ENCODE measurements at regions not wholly inside any gene's neighbourhood (a gene's known extent, or its start where the extent isn't known, plus 50 kb on each side); places are given as distances from the start of the nearest gene placed in this dataset.

DNA sequence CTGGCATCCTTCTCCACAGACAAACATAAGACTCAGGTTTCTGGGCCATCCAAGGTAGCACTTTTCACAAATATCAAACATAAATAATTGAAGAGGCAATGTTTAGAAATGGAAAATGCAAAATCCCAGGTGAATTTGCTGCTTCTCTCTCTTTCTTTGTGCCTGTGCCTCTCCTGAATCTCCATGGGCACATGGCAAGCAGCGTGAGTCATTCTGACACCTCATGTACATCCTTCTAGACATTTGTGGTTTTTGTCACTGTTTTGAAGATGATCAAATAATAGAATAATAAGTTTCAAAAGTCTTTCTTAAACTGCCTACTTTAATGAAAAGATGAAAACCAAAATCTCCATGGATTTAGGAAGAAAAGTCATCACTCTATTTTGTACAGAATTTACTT is 60.3 kb upstream of the RAB11FIP2 start:
- Histone ChIP-seq H3K4me3 (ENCODE audit: low read depth, low read length) (no peak overlapping the region), H3K27ac (ENCODE audit: low read depth, low read length) (no peak overlapping the region), H3K9me3 (ENCODE audit: control insufficient read depth, insufficient read depth, low read depth, low read length) (no peaks in the 10 kb centered on the region), H3K36me3 (ENCODE audit: control insufficient read depth, insufficient read depth, low read length) (no peaks in the 10 kb centered on the region), H3K27me3 (ENCODE audit: control insufficient read depth, insufficient read depth, low read length) (no peaks in the 10 kb centered on the region), H3K9ac (ENCODE audit: low read length) (no peak overlapping the region), H3K4me1 (ENCODE audit: control insufficient read depth, insufficient read depth, low read length) (no peaks in the 10 kb centered on the region)

DNA sequence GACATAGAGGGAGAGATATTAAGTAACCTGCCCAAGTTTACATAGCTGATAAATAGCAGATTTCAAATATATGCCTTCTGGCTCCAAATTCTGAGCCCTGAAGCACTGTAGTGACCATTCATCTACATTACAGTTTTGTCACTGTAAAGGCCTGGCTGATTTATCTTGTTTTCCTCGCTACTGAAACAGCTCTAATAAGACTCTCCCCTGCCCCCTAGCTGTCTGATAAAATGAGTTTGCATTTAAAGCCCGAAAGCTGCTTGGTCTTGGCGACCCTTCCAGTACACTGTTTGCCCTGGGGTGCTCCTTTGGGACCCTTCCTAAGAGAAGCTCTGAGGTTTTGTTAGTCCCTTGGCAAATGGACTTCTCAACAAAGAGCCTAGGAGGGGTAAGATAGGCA is 59.7 kb upstream of the RAB11FIP2 start:
- H3K9me3 ChIP-seq (ENCODE audit: control insufficient read depth, insufficient read depth, low read depth, low read length), result no peaks in the 10 kb centered on the region
- H3K4me1 ChIP-seq (ENCODE audit: control insufficient read depth, insufficient read depth, low read length), result no peaks in the 10 kb centered on the region
- no peaks in the 10 kb centered on the region for H3K36me3 ChIP-seq (ENCODE audit: control insufficient read depth, insufficient read depth, low read length)
- no peak overlapping the region for H3K4me3 ChIP-seq (ENCODE audit: low read depth, low read length)
- H3K9ac ChIP-seq (ENCODE audit: low read length), result no peak overlapping the region
- H3K27me3 ChIP-seq (ENCODE audit: control insufficient read depth, insufficient read depth, low read length), result no peaks in the 10 kb centered on the region
- H3K27ac ChIP-seq (ENCODE audit: low read depth, low read length), result no peak overlapping the region

DNA sequence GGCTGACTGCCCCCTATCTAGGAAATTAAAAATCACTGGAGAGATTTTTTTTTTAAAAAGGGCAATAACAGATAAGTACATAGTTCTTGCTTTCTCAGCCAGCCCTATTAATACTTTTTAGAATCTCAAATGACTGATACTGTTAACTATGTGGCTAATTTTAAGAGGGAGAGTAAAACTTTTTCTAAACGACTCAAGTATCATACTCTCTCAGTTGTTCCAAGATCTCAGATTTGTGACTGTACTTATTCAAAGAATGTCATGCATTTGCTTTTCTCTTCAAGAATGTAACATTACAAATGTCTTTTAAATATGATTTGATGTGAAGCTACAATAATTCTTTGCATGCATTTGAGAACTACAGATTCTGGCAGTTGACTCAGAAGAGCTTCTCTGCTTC is 55.4 kb upstream of the RAB11FIP2 start:
- H3K36me3 ChIP-seq (ENCODE audit: control insufficient read depth, insufficient read depth, low read length), result no peaks in the 10 kb centered on the region
- no peak overlapping the region for H3K4me3 ChIP-seq (ENCODE audit: low read depth, low read length)
- no peaks in the 10 kb centered on the region for H3K27me3 ChIP-seq (ENCODE audit: control insufficient read depth, insufficient read depth, low read length)
- no peaks in the 10 kb centered on the region for H3K9me3 ChIP-seq (ENCODE audit: control insufficient read depth, insufficient read depth, low read depth, low read length)
- no peak overlapping the region for H3K9ac ChIP-seq (ENCODE audit: low read length)
- H3K4me1 ChIP-seq (ENCODE audit: control insufficient read depth, insufficient read depth, low read length), result no peaks in the 10 kb centered on the region
- no peak overlapping the region for H3K27ac ChIP-seq (ENCODE audit: low read depth, low read length)

DNA sequence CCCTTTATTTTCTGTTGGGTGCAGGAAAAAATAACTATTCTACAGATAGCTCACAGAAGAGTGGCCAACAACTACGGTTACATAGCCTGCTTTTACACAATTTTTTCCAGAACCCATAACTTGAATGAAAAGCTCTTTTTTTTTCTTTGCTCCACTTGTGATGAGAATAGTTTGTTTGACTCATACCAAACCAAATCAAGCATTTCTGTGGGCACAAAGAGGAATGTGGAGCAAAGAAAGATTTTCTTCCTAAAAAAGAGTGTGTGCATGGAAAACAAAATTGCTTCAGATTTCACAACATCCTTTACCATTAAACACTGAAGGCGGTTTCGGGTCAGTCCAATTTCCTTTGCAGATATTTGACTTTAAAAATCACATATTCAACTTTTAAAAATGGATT is 54.8 kb upstream of the RAB11FIP2 start:
- Histone ChIP-seq H3K36me3 (ENCODE audit: control insufficient read depth, insufficient read depth, low read length) (no peaks in the 10 kb centered on the region), H3K4me1 (ENCODE audit: control insufficient read depth, insufficient read depth, low read length) (no peaks in the 10 kb centered on the region), H3K4me3 (ENCODE audit: low read depth, low read length) (no peak overlapping the region), H3K27me3 (ENCODE audit: control insufficient read depth, insufficient read depth, low read length) (no peaks in the 10 kb centered on the region), H3K9ac (ENCODE audit: low read length) (no peak overlapping the region), H3K27ac (ENCODE audit: low read depth, low read length) (no peak overlapping the region), H3K9me3 (ENCODE audit: control insufficient read depth, insufficient read depth, low read depth, low read length) (no peaks in the 10 kb centered on the region)
